DMS79 (cell line): ENCODE measurements at regions not wholly inside any gene's neighbourhood (a gene's known extent, or its start where the extent isn't known, plus 50 kb on each side); places are given as distances from the start of the nearest gene placed in this dataset.

Source experiments
- DNase-seq: peaks from one replicate; lab custom pipeline; 2025; lab: John Stamatoyannopoulos, UW

- DNase-seq = no peak
Measured at GRCh38 chr3:98962189-98962930, 60.9 kb upstream of the DCBLD2 start.

GRCh38 chr3:98961161-98962155, 60.0 kb upstream of the DCBLD2 start:
- no peak for DNase-seq

GRCh38 chr3:98957681-98958080, 56.2 kb upstream of the DCBLD2 start:
- DNase-seq = no peak

- DNase-seq = no peak
Measured at GRCh38 chr3:98956008-98956407, 54.5 kb upstream of the DCBLD2 start.

- DNase-seq = no peak
Measured at GRCh38 chr3:98954791-98955604, 53.5 kb upstream of the DCBLD2 start.

- DNase-seq = no peak
Measured at GRCh38 chr3:98954242-98954641, 52.7 kb upstream of the DCBLD2 start.

GRCh38 chr3:98952404-98952803, 50.9 kb upstream of the DCBLD2 start:
- no peak for DNase-seq
